ENCODE measurements at regions not wholly inside any gene's neighbourhood (a gene's known extent, or its start where the extent isn't known, plus 50 kb on each side); places are given as distances from the start of the nearest gene placed in this dataset.
"Not testable (repeated sequence)": the region's sequence is repeated elsewhere in the genome, so short reads cannot be mapped to it uniquely, and the experiment has no call there.

GRCh38 chr4:38298868-38299713, 338.9 kb downstream of the PTTG2 start:
- in situ Hi-C loops (cut with HindIII; ENCODE audit: low pct_unique_long_range_greater_than_20kb, low sequenced_read_pairs) = no loop called here
- DNase-seq (ENCODE audit: low read depth) = no peak

DNA sequence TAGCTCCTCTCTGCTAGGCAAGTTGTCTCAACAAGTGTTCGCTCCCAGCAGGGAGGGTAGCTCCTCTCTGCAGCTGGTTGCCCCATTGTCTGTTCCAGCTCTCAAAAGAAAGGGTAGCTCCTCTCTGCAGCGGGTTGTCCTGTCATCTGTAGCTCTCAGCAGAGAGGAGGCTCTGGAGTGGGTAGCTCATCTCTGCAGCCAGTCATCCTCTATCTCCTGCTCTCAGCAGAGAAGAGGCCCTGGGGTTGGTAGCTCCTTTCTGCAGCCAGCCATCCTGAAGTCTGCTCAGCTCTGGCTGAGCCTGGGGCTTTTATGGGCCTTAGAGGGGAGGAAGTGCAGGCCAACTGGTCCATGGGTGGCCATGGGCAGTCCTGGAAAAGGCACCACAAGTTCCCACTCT, 342.7 kb downstream of the PTTG2 start:
- no peak for DNase-seq (ENCODE audit: low read depth)
- in situ Hi-C loops (cut with HindIII; ENCODE audit: low pct_unique_long_range_greater_than_20kb, low sequenced_read_pairs) = no loop called here

DNA sequence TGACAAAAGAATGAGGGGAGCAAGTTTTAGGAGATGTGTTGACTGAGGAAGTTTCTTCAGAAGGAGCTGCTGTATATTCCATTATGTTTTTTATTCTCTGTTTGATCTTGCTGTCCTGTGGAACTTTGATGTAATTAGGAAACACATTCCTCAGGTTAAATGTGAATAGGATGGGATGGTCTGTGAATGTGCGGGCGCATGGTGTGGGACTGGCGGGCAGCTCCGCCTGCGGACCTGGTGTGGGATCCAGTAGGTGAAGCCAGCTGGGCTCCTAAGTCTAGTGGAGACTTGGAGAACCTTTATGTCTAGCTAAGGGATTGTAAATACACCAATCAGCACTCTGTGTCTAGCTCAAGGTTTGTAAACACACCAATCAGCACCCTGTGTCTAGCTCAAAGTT, 344.3 kb downstream of the PTTG2 start:
- DNase-seq (ENCODE audit: low read depth); in situ Hi-C loops (cut with HindIII; ENCODE audit: low pct_unique_long_range_greater_than_20kb, low sequenced_read_pairs): not testable (repeated sequence)

DNA sequence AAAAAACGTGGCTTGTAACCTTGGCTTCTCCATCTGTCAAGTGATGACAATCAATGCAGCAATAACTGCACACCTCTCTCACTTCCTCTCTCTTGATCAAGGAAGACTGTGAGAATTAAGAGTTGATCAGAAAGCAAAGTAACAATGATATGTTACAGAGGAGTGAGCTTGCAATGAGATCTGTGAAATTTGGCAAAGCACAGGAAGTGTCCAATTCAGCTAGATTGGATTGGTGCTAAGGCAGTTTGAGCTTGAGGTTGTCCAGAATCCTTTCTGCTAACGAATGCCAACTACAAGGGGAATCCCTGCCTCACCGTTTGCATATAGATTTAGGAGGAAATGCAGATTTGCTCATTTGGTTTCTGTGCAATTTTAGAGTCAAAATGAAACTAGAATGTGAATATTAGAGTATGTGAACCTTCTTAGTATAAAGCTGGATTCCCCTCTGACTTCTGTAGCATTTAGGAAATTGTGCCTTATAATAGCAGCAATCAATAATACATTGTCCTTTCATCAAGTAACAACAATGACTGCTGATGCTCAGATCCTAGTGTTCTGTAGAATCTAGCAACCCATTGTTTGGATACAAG, 346.4 kb downstream of the PTTG2 start:
- no peak for DNase-seq (ENCODE audit: low read depth)

GRCh38 chr4:38308728-38309311, 348.6 kb downstream of the PTTG2 start:
- DNase-seq (ENCODE audit: low read depth) = no peak
- in situ Hi-C loops (cut with HindIII; ENCODE audit: low pct_unique_long_range_greater_than_20kb, low sequenced_read_pairs) = no loop called here

More for the DNA sequence above, 346.4 kb downstream of the PTTG2 start:
- in situ Hi-C loops (cut with HindIII; ENCODE audit: low pct_unique_long_range_greater_than_20kb, low sequenced_read_pairs) = no loop called here

DNA sequence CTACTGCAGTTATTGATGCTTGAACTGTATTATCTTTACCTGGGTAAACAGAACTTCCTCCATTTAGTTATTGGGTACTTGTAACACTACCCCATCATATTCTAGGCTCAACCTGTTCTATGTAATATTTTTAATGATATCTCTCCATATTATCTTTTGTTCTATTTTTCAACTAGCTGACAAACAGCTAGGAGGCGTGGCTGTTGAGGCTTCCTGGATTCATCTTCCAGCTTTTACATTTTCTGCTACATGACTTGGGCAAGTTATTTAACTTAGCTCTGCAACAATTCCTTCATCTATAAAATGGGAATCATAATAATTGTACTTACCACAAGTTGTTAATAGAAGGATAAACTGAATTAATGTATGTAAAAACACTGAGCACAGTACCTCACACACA, 349.3 kb downstream of the PTTG2 start:
- in situ Hi-C loops (cut with HindIII; ENCODE audit: low pct_unique_long_range_greater_than_20kb, low sequenced_read_pairs) = no loop called here
- no peak for DNase-seq (ENCODE audit: low read depth)

- in situ Hi-C loops (cut with HindIII; ENCODE audit: low pct_unique_long_range_greater_than_20kb, low sequenced_read_pairs) = loop anchor here (10.0 kb wide), 3 partner anchors 354 to 544 kb away; partner anchors contain the start of genes KLF3 and TLR6
Measured at GRCh38 chr4:38310446-38311043, 350.3 kb downstream of the PTTG2 start.

GRCh38 chr4:38311495-38312126, 351.4 kb downstream of the PTTG2 start:
- in situ Hi-C loops (cut with HindIII; ENCODE audit: low pct_unique_long_range_greater_than_20kb, low sequenced_read_pairs) = loop anchor here (10.0 kb wide), 3 partner anchors 353 to 543 kb away; partner anchors contain the start of genes KLF3 and TLR6
- no peak for DNase-seq (ENCODE audit: low read depth)

More at GRCh38 chr4:38310446-38311043, 350.3 kb downstream of the PTTG2 start:
- no peak for DNase-seq (ENCODE audit: low read depth)

- no peak for DNase-seq (ENCODE audit: low read depth)
- in situ Hi-C loops (cut with HindIII; ENCODE audit: low pct_unique_long_range_greater_than_20kb, low sequenced_read_pairs) = loop anchor here (10.0 kb wide), 3 partner anchors 352 to 542 kb away; partner anchors contain the start of genes KLF3 and TLR6
Measured at GRCh38 chr4:38313175-38313574, 350.8 kb upstream of the KLF3 start.

GRCh38 chr4:38313999-38314561, 349.9 kb upstream of the KLF3 start:
- in situ Hi-C loops (cut with HindIII; ENCODE audit: low pct_unique_long_range_greater_than_20kb, low sequenced_read_pairs) = loop anchor here (10.0 kb wide), 3 partner anchors 351 to 541 kb away; partner anchors contain the start of genes KLF3 and TLR6
- DNase-seq (ENCODE audit: low read depth) = peak; percentile 74

GRCh38 chr4:38314663-38315062, 349.3 kb upstream of the KLF3 start:
- DNase-seq (ENCODE audit: low read depth) = peak; percentile 54
- in situ Hi-C loops (cut with HindIII; ENCODE audit: low pct_unique_long_range_greater_than_20kb, low sequenced_read_pairs) = loop anchor here (10.0 kb wide), 3 partner anchors 350 to 540 kb away; partner anchors contain the start of genes KLF3 and TLR6

DNA sequence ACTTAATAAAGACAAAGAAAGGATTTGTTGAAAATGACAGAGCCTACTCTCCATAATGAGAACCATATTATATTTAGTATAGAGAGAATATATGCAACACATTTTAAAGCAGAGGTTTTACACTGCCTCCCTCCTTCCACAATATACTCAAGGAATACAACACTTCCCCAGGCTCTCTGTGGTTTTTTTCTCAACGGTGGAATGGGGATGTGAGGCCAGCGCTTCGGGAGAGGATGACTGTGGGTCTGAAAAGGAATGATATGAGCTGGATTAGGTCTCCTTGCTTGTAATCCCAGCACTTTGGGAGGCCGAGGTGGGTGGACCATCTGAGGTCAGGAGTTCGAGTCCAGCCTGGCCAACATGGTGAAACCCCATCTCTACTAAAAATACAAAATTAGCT, 348.7 kb upstream of the KLF3 start:
- no peak for DNase-seq (ENCODE audit: low read depth)
- in situ Hi-C loops (cut with HindIII; ENCODE audit: low pct_unique_long_range_greater_than_20kb, low sequenced_read_pairs) = loop anchor here (10.0 kb wide), 3 partner anchors 350 to 540 kb away; partner anchors contain the start of genes KLF3 and TLR6

DNA sequence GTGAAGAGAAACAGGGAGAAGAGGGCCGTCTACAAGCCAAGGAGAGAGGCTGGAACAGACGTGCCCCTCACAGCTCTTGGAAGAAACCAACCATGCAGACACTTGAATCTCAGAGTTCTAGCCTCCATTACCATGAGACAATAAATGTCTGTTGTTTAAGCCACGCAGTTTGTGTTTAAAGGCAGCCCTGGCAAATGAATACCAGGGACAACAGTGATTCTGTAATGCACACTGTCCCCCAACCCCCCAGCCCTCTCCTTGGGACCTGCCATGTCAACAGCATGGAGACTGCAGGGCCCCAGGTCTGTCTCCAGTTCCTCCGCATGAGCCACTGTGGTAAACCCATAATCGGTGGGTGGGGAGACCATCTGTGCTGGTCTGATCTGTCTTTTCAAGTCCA, 348.0 kb upstream of the KLF3 start:
- DNase-seq (ENCODE audit: low read depth) = no peak
- in situ Hi-C loops (cut with HindIII; ENCODE audit: low pct_unique_long_range_greater_than_20kb, low sequenced_read_pairs) = loop anchor here (10.0 kb wide), 3 partner anchors 349 to 539 kb away; partner anchors contain the start of genes KLF3 and TLR6

DNA sequence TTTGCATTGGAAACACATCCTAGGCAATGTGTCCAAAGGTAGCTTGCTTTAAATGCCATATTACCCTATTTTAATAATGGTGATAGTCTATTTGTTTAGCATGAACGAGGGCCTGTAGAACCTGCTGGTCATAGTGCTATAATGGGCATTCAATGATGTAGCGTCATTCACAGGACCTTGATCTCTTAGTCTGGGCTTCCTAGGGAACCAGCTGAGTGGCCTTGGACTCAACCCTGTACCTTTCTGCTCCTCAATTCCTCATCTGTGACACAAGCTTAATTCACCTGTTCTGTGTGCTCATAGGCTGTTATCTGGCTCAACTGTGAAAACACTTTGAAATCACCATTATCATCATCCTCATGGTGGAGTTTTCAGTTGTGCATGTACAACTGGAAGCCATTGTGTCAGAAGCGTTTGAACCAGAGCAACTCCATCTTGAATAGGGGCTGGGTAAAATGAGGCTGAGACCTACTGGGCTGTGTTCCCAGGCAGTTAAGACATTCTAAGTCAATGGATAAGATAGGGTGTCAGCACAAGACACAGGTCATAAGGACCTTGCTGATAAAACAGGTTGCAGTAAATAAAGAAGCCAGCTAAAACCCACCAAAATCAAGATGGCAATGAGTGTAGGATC, 346.8 kb upstream of the KLF3 start:
- in situ Hi-C loops (cut with HindIII; ENCODE audit: low pct_unique_long_range_greater_than_20kb, low sequenced_read_pairs) = loop anchor here (10.0 kb wide), 3 partner anchors 348 to 538 kb away; partner anchors contain the start of genes KLF3 and TLR6
- no peak for DNase-seq (ENCODE audit: low read depth)

DNA sequence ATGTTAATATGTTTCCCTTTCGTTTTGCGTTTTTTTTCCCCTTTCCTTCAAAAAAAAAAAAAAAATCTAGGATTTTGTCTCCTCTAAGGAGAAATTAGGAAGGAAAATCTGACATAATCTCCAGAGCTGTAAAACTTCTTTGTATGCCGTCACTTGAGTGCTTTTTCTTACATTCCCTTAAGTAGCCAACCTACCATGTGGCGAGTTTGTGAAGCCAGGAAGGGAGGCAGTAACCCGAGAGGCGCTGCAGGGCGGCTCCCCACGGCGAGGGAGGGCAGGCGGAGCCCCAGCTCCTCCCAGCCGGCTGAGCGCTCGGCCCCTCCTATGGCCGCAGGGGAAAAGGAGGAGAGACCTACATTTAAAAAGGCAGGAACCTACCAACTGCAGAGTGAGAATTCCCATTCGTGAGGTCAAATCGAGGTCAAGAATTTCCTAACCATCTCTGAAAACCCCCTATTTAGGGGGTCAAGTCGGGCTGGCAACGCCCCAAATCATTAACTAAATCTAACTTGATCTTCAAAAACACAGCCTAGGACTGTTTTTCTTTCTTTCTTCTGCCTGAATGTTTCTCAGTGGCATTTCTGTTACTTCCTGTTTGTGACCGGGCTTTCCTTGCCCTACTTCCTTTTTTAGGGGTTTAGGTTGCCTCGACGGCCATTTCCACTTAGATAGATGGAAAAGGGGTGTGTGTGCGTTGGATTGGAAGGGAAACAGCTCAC, 345.1 kb upstream of the KLF3 start:
- peak; percentile 99 for DNase-seq (ENCODE audit: low read depth)
- in situ Hi-C loops (cut with HindIII; ENCODE audit: low pct_unique_long_range_greater_than_20kb, low sequenced_read_pairs) = loop anchor here (10.0 kb wide), 3 partner anchors 346 to 536 kb away; partner anchors contain the start of genes KLF3 and TLR6

All from Caki2 (cell line).